Vagina (tissue), 2 donors: ENCODE measurements at regions not wholly inside any gene's neighbourhood (a gene's known extent, or its start where the extent isn't known, plus 50 kb on each side); places are given as distances from the start of the nearest gene placed in this dataset.
A peak's percentile ranks its signal among the peaks of the same experiment; 100 is the strongest.

ENCODE experiments used
- DNase-seq, 2 donors: peaks; one replicate each; pipeline ENCODE4 v3.0.0-alpha.2; 2017; ENCODE audit errors: extremely low spot score in 2 of 2
- H3K27ac ChIP-seq: fragments of 200-600 bp; sonication (generic); one replicate; pipeline ENCODE4 v1.5.1; 2019
- H3K27me3 ChIP-seq: fragments of 200-600 bp; sonication (generic); one replicate; pipeline ENCODE4 v1.5.1; 2019
- H3K36me3 ChIP-seq, 2 donors: fragments of 200-600 bp; sonication (generic); one replicate each; pipeline ENCODE4 v1.5.1; 2017 to 2019
- H3K4me1 ChIP-seq: fragments of 200-600 bp; sonication (generic); one replicate; pipeline ENCODE4 v1.5.1; 2019
- H3K4me3 ChIP-seq, 2 donors: fragments of 200-600 bp; sonication (generic); 1 replicate in 1 of 2; 2 replicates in 1 of 2; pipeline ENCODE4 v1.5.1; 2016 to 2019
- H3K9me3 ChIP-seq: fragments of 200-600 bp; sonication (generic); one replicate; pipeline ENCODE4 v1.5.1; 2019
- CTCF ChIP-seq, 3 experiments: fragments of 450-650 bp in 2 of 3; fragments of 200-600 bp in 1 of 3; sonication (generic) in 1 of 3; IDR thresholded peaks; one replicate each; pipeline ENCODE4 v1.5.1; 2017 to 2019; ENCODE audit warnings: antibody characterized with exemption in 3 of 3, mild to moderate bottlenecking in 2 of 3, moderate library complexity in 2 of 3
- POLR2A ChIP-seq, 2 donors: fragments of 450-650 bp; IDR thresholded peaks; one replicate each; pipeline ENCODE4 v1.6.1; 2017; ENCODE audit warnings: antibody characterized with exemption in 2 of 2, mild to moderate bottlenecking in 2 of 2, moderate library complexity in 2 of 2
- POLR2AphosphoS5 ChIP-seq, 2 donors: sonication (generic); formaldehyde crosslinking; IDR thresholded peaks; one replicate each; pipeline ENCODE4 v1.9.0; 2017; ENCODE audit warnings: antibody characterized with exemption in 2 of 2, mild to moderate bottlenecking in 2 of 2, low read depth in 1 of 2; ENCODE audit not compliant: insufficient read depth in 1 of 2
- intact Hi-C: fragments of 100-400 bp; cut with DNase I; formaldehyde crosslinking; loops from one replicate; pipeline ENCODE4 v1.15.1; 2023

- Histone ChIP-seq H3K4me3 (no peak overlapping the region), H3K36me3 (no peaks in the 10 kb centered on the region), H3K27me3 (no peaks in the 10 kb centered on the region), H3K9me3 (peaks cover 6% of the 10 kb centered on the region), H3K4me1 (no peaks in the 10 kb centered on the region), H3K27ac (no peak overlapping the region)
- intact Hi-C loops: no loop called here
- DNase-seq: peak in 1 of 2 donors; percentile 40
- no peak for TF ChIP-seq POLR2AphosphoS5 (IDR thresholded peaks at IDR 0.05; ENCODE audit: insufficient read depth in 1 of 2, low read depth in 1 of 2)
- no peak for TF ChIP-seq CTCF (IDR thresholded peaks at IDR 0.05)
- TF ChIP-seq POLR2A (IDR thresholded peaks at IDR 0.05): no peak
These were observed 185.8 kb downstream of the NDUFA10 start for GRCh38 chr2:239839306-239839705.

- Histone ChIP-seq H3K4me1 (peaks cover 4% of the 10 kb centered on the region), H3K27me3 (no peaks in the 10 kb centered on the region), H3K36me3 (no peaks in the 10 kb centered on the region), H3K9me3 (no peaks in the 10 kb centered on the region), H3K27ac (no peak overlapping the region), H3K4me3 (no peak overlapping the region)
- TF ChIP-seq POLR2A (IDR thresholded peaks at IDR 0.05) (no peak), POLR2AphosphoS5 (IDR thresholded peaks at IDR 0.05; ENCODE audit: insufficient read depth in 1 of 2, low read depth in 1 of 2) (no peak), CTCF (IDR thresholded peaks at IDR 0.05) (no peak)
- DNase-seq: peak; percentile 55 to 71
- intact Hi-C loops: no loop called here
These were observed 188.9 kb downstream of the NDUFA10 start for GRCh38 chr2:239836021-239836765.

GRCh38 chr2:239835056-239835455 lies 190.1 kb downstream of the NDUFA10 start:
- Histone ChIP-seq H3K36me3 (no peaks in the 10 kb centered on the region), H3K9me3 (no peaks in the 10 kb centered on the region), H3K4me1 (peaks cover 10% of the 10 kb centered on the region), H3K27me3 (no peaks in the 10 kb centered on the region), H3K4me3 (no peak overlapping the region), H3K27ac (no peak overlapping the region)
- intact Hi-C loops: no loop called here
- TF ChIP-seq POLR2A (IDR thresholded peaks at IDR 0.05) (no peak), POLR2AphosphoS5 (IDR thresholded peaks at IDR 0.05; ENCODE audit: insufficient read depth in 1 of 2, low read depth in 1 of 2) (no peak), CTCF (IDR thresholded peaks at IDR 0.05) (no peak)
- DNase-seq: no peak

GRCh38 chr2:239834143-239834542 lies 191.0 kb downstream of the NDUFA10 start:
- Histone ChIP-seq H3K9me3 (no peaks in the 10 kb centered on the region), H3K27me3 (no peaks in the 10 kb centered on the region), H3K36me3 (no peaks in the 10 kb centered on the region), H3K27ac (no peak overlapping the region), H3K4me1 (peaks cover 10% of the 10 kb centered on the region), H3K4me3 (no peak overlapping the region)
- DNase-seq: peak; percentile 34 to 55
- intact Hi-C loops: no loop called here
- TF ChIP-seq POLR2AphosphoS5 (IDR thresholded peaks at IDR 0.05; ENCODE audit: insufficient read depth in 1 of 2, low read depth in 1 of 2) (no peak), CTCF (IDR thresholded peaks at IDR 0.05) (no peak)
